ENCODE measurements at regions not wholly inside any gene's neighbourhood (a gene's known extent, or its start where the extent isn't known, plus 50 kb on each side); places are given as distances from the start of the nearest gene placed in this dataset.

GRCh38 chr6:88558981-88559380, 392.8 kb upstream of the CNR1 start:
- DNase-seq (ENCODE audit: low read depth), result no peak

DNA sequence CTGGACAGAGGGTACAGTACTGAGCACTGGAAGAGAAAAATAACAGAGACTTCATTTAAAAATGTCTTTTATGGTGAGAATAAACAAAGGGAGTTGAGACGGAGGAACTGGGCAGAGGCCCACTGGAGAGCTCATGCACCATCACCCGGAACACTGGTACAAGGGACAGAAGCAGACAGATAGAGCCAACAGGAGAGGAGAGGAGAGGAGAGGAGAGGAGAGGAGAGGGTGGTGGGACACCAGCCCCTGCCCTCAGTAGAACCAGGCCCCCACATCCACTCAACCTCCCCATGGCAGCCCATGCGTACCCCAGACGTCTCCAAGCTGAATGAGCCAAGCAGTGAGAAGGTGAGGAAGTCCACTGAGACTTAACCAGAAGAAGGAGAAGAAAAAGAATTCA, 390.5 kb upstream of the CNR1 start:
- no peak for DNase-seq (ENCODE audit: low read depth)

DNA sequence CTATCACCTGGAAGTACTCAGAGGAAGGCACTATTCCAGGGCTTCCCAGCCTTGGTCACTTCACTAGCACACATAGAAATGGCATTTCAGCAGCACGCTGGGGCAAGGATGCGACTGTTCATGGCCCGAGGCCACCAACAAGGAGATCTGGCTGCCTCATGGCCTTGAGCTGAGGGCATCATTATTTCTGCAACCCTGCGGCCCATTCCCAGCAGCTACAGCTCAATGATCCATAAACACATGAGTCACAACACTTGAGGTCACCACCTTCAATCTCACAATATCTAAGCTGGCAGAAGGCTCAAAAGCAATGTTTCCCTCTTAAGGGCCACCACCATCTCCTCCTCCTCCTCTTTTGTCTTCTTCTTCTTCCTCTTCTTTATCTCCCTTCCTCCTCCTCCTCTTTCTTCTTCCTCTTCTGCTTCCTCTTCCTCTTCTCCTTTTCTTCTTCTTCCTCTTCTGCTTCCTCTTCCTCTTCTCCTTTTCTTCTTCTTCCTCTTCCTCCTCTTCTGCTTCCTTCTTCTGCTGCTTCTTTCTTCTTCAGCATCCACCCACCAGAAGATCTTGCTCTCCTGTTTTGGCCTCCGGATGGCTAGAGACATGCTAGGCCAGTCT, 382.9 kb upstream of the CNR1 start:
- no peak for DNase-seq (ENCODE audit: low read depth)

- DNase-seq (ENCODE audit: low read depth), result no peak
These were observed 381.6 kb upstream of the CNR1 start for GRCh38 chr6:88547768-88548167.

DNA sequence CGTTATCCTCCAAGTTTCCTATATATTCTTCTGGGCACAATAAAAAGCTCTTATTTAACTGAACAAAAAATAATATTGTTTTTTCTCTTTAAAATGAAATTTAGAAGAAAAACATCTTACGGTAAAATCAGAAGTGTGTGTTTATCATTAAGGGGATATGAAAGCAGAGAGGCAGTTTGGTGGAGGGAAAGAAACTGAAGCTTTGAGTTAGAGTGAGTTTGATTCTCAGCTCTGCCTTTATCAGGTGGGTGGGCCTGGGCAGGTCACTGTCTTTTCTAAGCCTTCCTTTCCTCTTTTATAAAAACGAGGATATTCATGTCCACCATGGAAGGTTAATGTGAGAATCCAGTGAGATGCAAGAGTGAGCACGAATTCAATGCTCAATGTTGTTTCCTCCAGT, 379.8 kb upstream of the CNR1 start:
- no peak for DNase-seq (ENCODE audit: low read depth)

- no peak for DNase-seq (ENCODE audit: low read depth)
These were observed 379.0 kb upstream of the CNR1 start for GRCh38 chr6:88544986-88545612.

GRCh38 chr6:88539295-88539764, 373.2 kb upstream of the CNR1 start:
- no peak for DNase-seq (ENCODE audit: low read depth)

GRCh38 chr6:88538840-88539239, 372.7 kb upstream of the CNR1 start:
- no peak for DNase-seq (ENCODE audit: low read depth)

GRCh38 chr6:88538130-88538706, 372.1 kb upstream of the CNR1 start:
- peak; percentile 8 for DNase-seq (ENCODE audit: low read depth)

- DNase-seq (ENCODE audit: low read depth), result no peak
These were observed 370.0 kb upstream of the CNR1 start for GRCh38 chr6:88536071-88536625.

DNA sequence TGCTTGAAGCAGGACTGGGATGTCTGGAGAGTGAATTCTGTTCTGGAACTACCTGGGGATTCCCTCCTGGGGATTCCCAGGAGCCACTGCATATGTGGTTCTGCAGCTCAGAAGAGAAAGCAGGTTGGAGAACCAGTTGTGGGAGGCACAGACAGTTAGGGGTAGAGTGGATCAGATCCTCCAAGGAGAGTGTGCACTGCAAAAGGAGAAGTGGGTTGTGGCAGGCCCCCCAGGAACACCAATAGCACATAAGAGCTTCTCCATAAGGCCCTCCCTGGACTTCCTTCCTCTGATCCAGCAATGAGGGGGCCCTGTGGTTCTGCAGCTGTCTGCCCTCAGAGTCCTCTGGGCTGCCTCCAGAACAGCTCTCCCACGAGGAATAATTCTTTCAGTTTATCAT, 369.2 kb upstream of the CNR1 start:
- DNase-seq (ENCODE audit: low read depth), result peak; percentile 26

DNA sequence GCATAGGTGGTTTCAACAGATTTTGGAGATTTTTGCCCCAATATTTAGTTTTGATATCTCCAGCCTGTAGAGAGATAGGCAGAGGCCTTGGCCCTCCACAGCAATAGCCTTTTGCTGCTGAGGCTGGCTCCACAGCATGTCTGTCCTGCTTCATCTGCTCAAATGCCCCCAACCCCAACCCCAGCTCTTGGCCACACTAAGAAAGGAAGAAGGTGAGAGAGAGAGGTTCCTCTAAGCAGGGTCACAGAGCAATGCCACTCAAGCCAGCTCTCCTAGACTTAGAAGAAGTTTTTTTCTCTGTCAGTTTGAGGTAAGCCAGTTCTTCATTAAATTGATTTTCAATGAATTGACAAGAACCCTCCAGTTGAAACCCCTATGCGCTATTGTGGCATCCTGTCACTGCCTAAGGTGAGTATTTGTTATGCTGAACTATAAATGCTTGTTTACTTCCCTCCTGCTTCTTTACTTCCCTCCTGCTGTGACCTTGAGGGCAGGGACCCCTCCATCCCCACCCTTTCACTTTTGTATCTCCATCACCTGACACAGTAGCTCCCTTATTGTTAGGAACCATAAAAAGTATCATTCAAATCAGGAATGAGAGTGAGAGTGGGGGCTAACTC, 366.2 kb upstream of the CNR1 start:
- no peak for DNase-seq (ENCODE audit: low read depth)

DNA sequence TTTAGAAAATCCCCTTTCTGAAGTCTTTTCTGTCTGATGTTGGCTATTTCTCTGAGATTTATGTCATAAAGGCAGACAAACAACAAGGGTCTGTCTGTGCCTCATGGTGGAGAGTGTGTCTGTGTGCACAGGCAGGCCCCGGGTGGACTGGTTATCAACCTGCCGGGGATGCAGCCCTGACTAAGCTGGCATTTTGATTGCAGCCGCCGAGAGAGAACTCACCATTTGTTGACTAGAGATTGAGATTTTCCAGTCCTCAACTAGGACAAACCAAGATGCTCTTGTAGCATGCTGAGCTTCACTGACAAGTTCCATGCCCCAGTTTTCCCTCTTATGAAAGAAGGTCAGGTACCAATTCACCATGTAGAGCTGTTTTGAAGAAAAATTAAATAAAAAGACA, 363.6 kb upstream of the CNR1 start:
- DNase-seq (ENCODE audit: low read depth), result no peak

GRCh38 chr6:88520445-88520844, 354.3 kb upstream of the CNR1 start:
- no peak for DNase-seq (ENCODE audit: low read depth)

GRCh38 chr6:88520017-88520338, 353.8 kb upstream of the CNR1 start:
- no peak for DNase-seq (ENCODE audit: low read depth)

- no peak for DNase-seq (ENCODE audit: low read depth)
These were observed 353.3 kb upstream of the CNR1 start for GRCh38 chr6:88519301-88520016.

DNA sequence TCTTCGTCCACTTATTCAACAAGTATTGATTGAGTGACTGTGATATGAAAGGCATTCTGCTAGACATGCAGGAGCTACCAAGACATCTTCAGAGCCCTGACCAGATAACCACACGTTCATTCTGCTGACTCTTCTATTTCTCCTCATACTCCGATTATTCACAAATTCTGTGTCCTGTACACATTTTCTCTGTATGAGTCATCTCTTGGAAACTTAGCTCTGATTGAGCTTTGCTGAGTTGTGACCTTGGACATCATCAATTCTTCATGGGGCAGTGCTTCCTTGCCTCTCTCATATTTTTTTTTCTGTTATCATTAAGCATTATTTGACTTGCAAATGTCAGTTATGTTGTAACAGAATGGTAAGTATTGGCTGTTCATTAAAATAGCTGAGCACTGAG, 351.6 kb upstream of the CNR1 start:
- DNase-seq (ENCODE audit: low read depth), result no peak

- no peak for DNase-seq (ENCODE audit: low read depth)
These were observed 347.8 kb upstream of the CNR1 start for GRCh38 chr6:88513920-88514319.

DNA sequence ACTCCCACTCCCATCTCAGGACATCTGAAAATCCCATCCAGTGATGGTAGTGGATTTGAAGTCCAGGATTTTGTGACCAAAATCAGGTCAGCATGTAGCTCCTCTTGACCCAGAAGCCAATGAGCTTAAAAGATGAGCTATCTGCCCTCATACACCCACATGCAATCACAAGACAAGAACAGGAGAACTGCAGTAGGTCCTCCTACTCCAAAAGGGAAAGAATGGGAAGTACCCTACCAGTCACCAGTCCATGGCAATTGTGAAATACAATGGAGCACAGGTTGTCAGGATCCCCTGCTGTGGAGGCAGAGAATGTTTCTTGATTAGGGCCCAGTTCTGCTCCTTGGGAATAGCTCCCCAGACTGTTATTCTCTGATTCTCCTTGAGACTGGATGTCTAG, 347.3 kb upstream of the CNR1 start:
- DNase-seq (ENCODE audit: low read depth), result no peak

- no peak for DNase-seq (ENCODE audit: low read depth)
These were observed 346.8 kb upstream of the CNR1 start for GRCh38 chr6:88512951-88513350.

- no peak for DNase-seq (ENCODE audit: low read depth)
These were observed 336.2 kb upstream of the CNR1 start for GRCh38 chr6:88502391-88502790.
